ENCODE measurements at regions not wholly inside any gene's neighbourhood (a gene's known extent, or its start where the extent isn't known, plus 50 kb on each side); places are given as distances from the start of the nearest gene placed in this dataset.

DNA sequence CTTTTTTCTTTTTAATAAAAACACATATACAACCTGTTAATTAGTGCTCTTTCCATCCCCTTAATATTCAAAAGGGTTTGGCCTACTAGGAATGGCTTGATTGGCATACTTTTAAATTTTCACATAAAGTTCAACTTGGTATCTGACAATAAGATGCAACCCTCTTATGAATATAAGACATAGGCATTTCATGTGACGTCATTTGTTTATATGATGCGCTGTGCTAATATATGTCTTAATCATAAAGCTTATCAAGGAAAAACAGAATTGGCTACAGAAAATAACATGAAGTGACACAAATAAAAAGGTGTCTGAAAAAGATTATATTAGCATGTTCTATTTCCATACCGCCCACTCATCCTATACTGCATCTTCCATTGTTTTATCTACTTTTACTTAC is 1642.4 kb downstream of the EFNA5 start:
- whole genome bisulfite sequencing, 2 donors, result 61 to 63% methylated on average over 3 of the region's 3 CpGs
- TF ChIP-seq, protein P1, sequence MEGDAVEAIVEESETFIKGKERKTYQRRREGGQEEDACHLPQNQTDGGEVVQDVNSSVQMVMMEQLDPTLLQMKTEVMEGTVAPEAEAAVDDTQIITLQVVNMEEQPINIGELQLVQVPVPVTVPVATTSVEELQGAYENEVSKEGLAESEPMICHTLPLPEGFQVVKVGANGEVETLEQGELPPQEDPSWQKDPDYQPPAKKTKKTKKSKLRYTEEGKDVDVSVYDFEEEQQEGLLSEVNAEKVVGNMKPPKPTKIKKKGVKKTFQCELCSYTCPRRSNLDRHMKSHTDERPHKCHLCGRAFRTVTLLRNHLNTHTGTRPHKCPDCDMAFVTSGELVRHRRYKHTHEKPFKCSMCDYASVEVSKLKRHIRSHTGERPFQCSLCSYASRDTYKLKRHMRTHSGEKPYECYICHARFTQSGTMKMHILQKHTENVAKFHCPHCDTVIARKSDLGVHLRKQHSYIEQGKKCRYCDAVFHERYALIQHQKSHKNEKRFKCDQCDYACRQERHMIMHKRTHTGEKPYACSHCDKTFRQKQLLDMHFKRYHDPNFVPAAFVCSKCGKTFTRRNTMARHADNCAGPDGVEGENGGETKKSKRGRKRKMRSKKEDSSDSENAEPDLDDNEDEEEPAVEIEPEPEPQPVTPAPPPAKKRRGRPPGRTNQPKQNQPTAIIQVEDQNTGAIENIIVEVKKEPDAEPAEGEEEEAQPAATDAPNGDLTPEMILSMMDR (IDR thresholded peaks at IDR 0.05; ENCODE audit: control extremely low read depth, extremely low read depth), result no peak
- H3K4me1 ChIP-seq (ENCODE audit: control insufficient read depth in 5 of 5, insufficient read depth in 5 of 5, low read length in 5 of 5), result no peaks in the 10 kb centered on the region
- no peaks in the 10 kb centered on the region for H3K27me3 ChIP-seq (ENCODE audit: control insufficient read depth in 3 of 3, insufficient read depth in 3 of 3, low read length in 2 of 3)
- no peak for DNase-seq
- no peak overlapping the region for H3K27ac ChIP-seq (ENCODE audit: low read depth in 1 of 2, low read length in 1 of 2)
- no peak overlapping the region for H3K9ac ChIP-seq (ENCODE audit: insufficient read depth in 1 of 2, low read length in 2 of 2)
- H3K9me3 ChIP-seq (ENCODE audit: control insufficient read depth in 4 of 4, insufficient read depth in 3 of 4, low read length in 3 of 4), result no peaks in the 10 kb centered on the region
- no peaks in the 10 kb centered on the region for H3K36me3 ChIP-seq (ENCODE audit: control insufficient read depth in 4 of 4, insufficient read depth in 4 of 4, low read length in 4 of 4)
- no peak overlapping the region for H3K4me3 ChIP-seq
- ATAC-seq (ENCODE audit: insufficient read depth, low FRiP score), result no peak

DNA sequence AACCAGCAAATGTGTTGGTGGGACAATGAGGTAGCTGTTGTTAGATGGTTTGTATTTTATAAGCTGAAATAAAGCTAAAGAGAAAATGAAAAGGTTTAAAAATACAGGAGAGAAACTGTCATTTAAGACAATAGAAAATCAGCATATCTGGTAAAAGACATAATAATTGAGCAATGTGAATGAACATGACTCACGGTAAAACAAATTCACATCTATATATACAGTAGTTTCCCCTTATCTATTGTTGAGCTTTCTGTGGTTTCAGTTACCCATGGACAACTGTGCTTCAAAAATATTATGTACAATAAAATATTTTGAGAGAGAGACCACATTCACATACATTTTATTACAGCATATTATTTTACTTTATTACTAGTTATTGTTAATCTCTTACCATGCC is 1649.8 kb downstream of the EFNA5 start:
- no peaks in the 10 kb centered on the region for H3K36me3 ChIP-seq (ENCODE audit: control insufficient read depth in 4 of 4, insufficient read depth in 4 of 4, low read length in 4 of 4)
- no peaks in the 10 kb centered on the region for H3K9me3 ChIP-seq (ENCODE audit: control insufficient read depth in 4 of 4, insufficient read depth in 3 of 4, low read length in 3 of 4)
- no peaks in the 10 kb centered on the region for H3K27me3 ChIP-seq (ENCODE audit: control insufficient read depth in 3 of 3, insufficient read depth in 3 of 3, low read length in 2 of 3)
- ATAC-seq (ENCODE audit: insufficient read depth, low FRiP score), result no peak
- no peak for DNase-seq
- TF ChIP-seq, protein P1 (IDR thresholded peaks at IDR 0.05; ENCODE audit: control extremely low read depth, extremely low read depth), result no peak
- 91 to 94% methylated on average over 1 of the region's 1 CpG for WGBS, 2 donors
- H3K27ac ChIP-seq (ENCODE audit: low read depth in 1 of 2, low read length in 1 of 2), result no peak overlapping the region
- no peaks in the 10 kb centered on the region for H3K4me1 ChIP-seq (ENCODE audit: control insufficient read depth in 5 of 5, insufficient read depth in 5 of 5, low read length in 5 of 5)
- no peak overlapping the region for H3K9ac ChIP-seq (ENCODE audit: insufficient read depth in 1 of 2, low read length in 2 of 2)
- H3K4me3 ChIP-seq, result no peak overlapping the region

DNA sequence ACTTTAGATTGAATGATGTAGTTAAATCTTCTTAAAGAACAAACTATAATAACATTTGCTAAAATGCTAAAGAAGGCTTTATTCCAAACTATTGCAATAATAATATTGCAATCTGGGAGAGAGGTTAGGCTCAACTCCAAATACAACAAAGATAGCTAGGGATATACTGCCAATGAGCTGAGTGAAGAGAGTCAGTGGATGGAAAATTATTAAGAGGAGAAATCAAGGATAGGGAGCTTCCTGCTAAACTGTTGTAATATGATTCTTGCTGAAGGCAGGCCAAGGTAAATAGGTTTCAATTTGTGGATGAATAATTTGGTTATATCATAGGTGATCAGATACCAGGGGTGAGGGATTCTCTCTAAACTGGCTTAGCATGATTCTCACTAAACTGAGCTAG is 1651.5 kb downstream of the EFNA5 start:
- Histone ChIP-seq H3K36me3 (ENCODE audit: control insufficient read depth in 4 of 4, insufficient read depth in 4 of 4, low read length in 4 of 4) (no peaks in the 10 kb centered on the region), H3K9ac (ENCODE audit: insufficient read depth in 1 of 2, low read length in 2 of 2) (no peak overlapping the region), H3K27ac (ENCODE audit: low read depth in 1 of 2, low read length in 1 of 2) (no peak overlapping the region), H3K9me3 (ENCODE audit: control insufficient read depth in 4 of 4, insufficient read depth in 3 of 4, low read length in 3 of 4) (no peaks in the 10 kb centered on the region), H3K4me3 (no peak overlapping the region), H3K4me1 (ENCODE audit: control insufficient read depth in 5 of 5, insufficient read depth in 5 of 5, low read length in 5 of 5) (no peaks in the 10 kb centered on the region), H3K27me3 (ENCODE audit: control insufficient read depth in 3 of 3, insufficient read depth in 3 of 3, low read length in 2 of 3) (no peaks in the 10 kb centered on the region)
- DNase-seq, result peak in 2 of 3 donors; percentile 11 to 63
- no peak for ATAC-seq (ENCODE audit: insufficient read depth, low FRiP score)
- TF ChIP-seq, protein P1 (IDR thresholded peaks at IDR 0.05; ENCODE audit: control extremely low read depth, extremely low read depth), result no peak

DNA sequence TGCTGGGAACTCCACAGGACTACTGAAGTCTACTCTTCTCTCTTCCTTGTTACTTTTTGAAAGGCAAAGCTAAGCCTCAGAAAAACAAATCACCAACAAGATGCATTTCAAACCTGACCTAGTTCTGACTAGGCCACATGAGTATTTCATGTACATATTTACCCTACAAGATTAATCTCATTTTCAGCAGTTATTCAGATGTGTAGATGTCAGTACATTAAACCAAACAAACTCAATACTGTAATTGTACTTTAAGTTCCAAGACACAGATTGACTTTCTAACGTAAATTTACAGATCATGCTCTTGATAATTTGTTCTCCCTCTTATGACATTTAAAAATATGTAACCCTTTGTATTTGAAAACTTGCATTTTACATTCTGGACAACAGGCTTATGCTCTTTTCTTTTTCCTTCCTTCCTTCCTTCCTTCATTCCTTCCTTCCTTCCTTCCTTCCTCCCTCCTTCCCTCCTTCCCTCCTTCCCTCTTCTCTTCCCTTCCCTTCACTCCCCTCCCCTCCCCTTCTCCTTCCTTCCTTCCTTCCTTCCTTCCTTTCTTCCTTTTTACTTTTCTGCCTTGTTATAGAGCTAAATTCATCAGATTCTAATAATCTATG is 1653.4 kb downstream of the EFNA5 start:
- Histone ChIP-seq H3K9me3 (ENCODE audit: control insufficient read depth in 4 of 4, insufficient read depth in 3 of 4, low read length in 3 of 4) (no peaks in the 10 kb centered on the region), H3K27me3 (ENCODE audit: control insufficient read depth in 3 of 3, insufficient read depth in 3 of 3, low read length in 2 of 3) (no peaks in the 10 kb centered on the region), H3K4me3 (no peak overlapping the region), H3K4me1 (ENCODE audit: control insufficient read depth in 5 of 5, insufficient read depth in 5 of 5, low read length in 5 of 5) (no peaks in the 10 kb centered on the region), H3K9ac (ENCODE audit: insufficient read depth in 1 of 2, low read length in 2 of 2) (no peak overlapping the region), H3K36me3 (ENCODE audit: control insufficient read depth in 4 of 4, insufficient read depth in 4 of 4, low read length in 4 of 4) (no peaks in the 10 kb centered on the region), H3K27ac (ENCODE audit: low read depth in 1 of 2, low read length in 1 of 2) (no peak overlapping the region)
- DNase-seq, result no peak
- TF ChIP-seq, protein P1 (IDR thresholded peaks at IDR 0.05; ENCODE audit: control extremely low read depth, extremely low read depth), result no peak
- WGBS, 2 donors, result 56 to 65% methylated on average over 1 of the region's 1 CpG
- no peak for ATAC-seq (ENCODE audit: insufficient read depth, low FRiP score)
